HEK293 (cell line): ENCODE measurements at regions not wholly inside any gene's neighbourhood (a gene's known extent, or its start where the extent isn't known, plus 50 kb on each side); places are given as distances from the start of the nearest gene placed in this dataset.

ENCODE experiments used
- MEIS1 ChIP-seq: sonication (generic); formaldehyde crosslinking; IDR thresholded peaks from 2 replicates; pipeline ENCODE4 v1.8.1; 2022; ENCODE audit warnings: missing genetic modification reagents, mild to moderate bottlenecking, borderline replicate concordance
- SALL2 ChIP-seq: fragments of 450-650 bp; formaldehyde crosslinking; IDR thresholded peaks from 2 replicates; pipeline ENCODE4 v1.5.0; 2017; ENCODE audit warnings: missing biosample characterization, mild to moderate bottlenecking, missing genetic modification characterization, borderline replicate concordance
- ZNF133 ChIP-seq: fragments of 450-650 bp; formaldehyde crosslinking; IDR thresholded peaks from 2 replicates; pipeline ENCODE4 v1.5.1; 2016; ENCODE audit warnings: missing biosample characterization, missing genetic modification characterization
- ZNF274 ChIP-seq, 2 experiments: fragments of 200-500 bp in 1 of 2; fragments of 450-650 bp in 1 of 2; sonication (Bioruptor generic) in 1 of 2; formaldehyde crosslinking in 1 of 2; IDR thresholded peaks; 2 replicates each; pipeline versions ENCODE4 v1.5.1 to v1.6.1; 2014 to 2016; ENCODE audit warnings: borderline replicate concordance in 1 of 2, inconsistent platforms in 1 of 2, low read length in 1 of 2, missing biosample characterization in 1 of 2, missing genetic modification characterization in 1 of 2
- ZNF391 ChIP-seq: fragments of 450-650 bp; formaldehyde crosslinking; IDR thresholded peaks from 2 replicates; pipeline ENCODE4 v1.5.1; 2016; ENCODE audit warnings: low read depth, missing biosample characterization, missing genetic modification characterization, borderline replicate concordance
- TF ChIP-seq, protein P1 (sequence below): fragments of 450-650 bp; formaldehyde crosslinking; IDR thresholded peaks from 2 replicates; pipeline ENCODE4 v1.5.1; 2016; ENCODE audit warnings: missing biosample characterization, missing genetic modification characterization
- TF ChIP-seq, protein P2 (sequence below): fragments of 450-650 bp; formaldehyde crosslinking; IDR thresholded peaks from 2 replicates; pipeline ENCODE4 v1.5.1; 2016; ENCODE audit warnings: missing biosample characterization, missing genetic modification characterization
- TF ChIP-seq, protein P3 (sequence below): fragments of 450-650 bp; formaldehyde crosslinking; IDR thresholded peaks from 2 replicates; pipeline ENCODE4 v1.5.1; 2016; ENCODE audit warnings: missing biosample characterization, missing genetic modification characterization
- TF ChIP-seq, protein P4 (sequence below): fragments of 450-650 bp; formaldehyde crosslinking; IDR thresholded peaks from 2 replicates; pipeline ENCODE4 v1.5.1; 2016; ENCODE audit warnings: missing biosample characterization, missing genetic modification characterization

DNA sequence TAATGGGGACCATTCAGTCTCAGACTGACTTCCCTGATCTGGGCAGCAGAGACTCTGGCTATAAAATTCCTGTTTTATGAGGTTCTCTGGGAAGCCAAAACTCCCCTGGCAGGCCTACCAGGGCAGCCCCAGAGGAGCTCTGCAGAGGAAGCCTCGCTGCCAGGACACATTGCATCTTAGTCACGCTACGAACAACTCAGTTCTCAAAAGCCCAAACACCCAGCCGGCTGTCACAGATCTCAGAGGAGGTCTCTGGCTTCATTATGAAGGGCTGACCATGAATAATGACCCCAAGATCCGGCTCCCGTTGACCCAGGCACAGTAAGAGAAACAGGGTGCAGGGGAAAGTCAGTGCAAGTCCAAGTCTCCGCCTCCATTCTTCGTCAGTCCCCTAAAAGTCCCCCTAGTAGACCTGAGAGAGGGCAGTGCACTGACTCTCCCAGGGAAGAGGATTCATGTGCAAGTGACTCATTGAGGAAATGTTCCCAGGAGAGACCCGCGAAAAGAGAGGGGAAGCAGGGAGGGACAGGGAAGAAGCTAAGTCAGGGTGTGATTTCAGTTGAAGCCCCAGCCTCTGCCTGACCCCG lies 212.3 kb downstream of the CYP26B1 start:
- TF ChIP-seq ZNF274 (IDR thresholded peaks at IDR 0.05; ENCODE audit: low read length) (no peak), ZNF274 (tag by site-specific recombination; IDR thresholded peaks at IDR 0.05; ENCODE audit: borderline replicate concordance) (no peak), MEIS1 (no peak), SALL2 (tag by site-specific recombination) (no peak), ZNF391 (tag by site-specific recombination) (no peak), ZNF133 (tag by site-specific recombination) (no peak)
- TF ChIP-seq, protein P1, sequence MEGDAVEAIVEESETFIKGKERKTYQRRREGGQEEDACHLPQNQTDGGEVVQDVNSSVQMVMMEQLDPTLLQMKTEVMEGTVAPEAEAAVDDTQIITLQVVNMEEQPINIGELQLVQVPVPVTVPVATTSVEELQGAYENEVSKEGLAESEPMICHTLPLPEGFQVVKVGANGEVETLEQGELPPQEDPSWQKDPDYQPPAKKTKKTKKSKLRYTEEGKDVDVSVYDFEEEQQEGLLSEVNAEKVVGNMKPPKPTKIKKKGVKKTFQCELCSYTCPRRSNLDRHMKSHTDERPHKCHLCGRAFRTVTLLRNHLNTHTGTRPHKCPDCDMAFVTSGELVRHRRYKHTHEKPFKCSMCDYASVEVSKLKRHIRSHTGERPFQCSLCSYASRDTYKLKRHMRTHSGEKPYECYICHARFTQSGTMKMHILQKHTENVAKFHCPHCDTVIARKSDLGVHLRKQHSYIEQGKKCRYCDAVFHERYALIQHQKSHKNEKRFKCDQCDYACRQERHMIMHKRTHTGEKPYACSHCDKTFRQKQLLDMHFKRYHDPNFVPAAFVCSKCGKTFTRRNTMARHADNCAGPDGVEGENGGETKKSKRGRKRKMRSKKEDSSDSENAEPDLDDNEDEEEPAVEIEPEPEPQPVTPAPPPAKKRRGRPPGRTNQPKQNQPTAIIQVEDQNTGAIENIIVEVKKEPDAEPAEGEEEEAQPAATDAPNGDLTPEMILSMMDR (tag by site-specific recombination): no peak
- TF ChIP-seq, protein P2, sequence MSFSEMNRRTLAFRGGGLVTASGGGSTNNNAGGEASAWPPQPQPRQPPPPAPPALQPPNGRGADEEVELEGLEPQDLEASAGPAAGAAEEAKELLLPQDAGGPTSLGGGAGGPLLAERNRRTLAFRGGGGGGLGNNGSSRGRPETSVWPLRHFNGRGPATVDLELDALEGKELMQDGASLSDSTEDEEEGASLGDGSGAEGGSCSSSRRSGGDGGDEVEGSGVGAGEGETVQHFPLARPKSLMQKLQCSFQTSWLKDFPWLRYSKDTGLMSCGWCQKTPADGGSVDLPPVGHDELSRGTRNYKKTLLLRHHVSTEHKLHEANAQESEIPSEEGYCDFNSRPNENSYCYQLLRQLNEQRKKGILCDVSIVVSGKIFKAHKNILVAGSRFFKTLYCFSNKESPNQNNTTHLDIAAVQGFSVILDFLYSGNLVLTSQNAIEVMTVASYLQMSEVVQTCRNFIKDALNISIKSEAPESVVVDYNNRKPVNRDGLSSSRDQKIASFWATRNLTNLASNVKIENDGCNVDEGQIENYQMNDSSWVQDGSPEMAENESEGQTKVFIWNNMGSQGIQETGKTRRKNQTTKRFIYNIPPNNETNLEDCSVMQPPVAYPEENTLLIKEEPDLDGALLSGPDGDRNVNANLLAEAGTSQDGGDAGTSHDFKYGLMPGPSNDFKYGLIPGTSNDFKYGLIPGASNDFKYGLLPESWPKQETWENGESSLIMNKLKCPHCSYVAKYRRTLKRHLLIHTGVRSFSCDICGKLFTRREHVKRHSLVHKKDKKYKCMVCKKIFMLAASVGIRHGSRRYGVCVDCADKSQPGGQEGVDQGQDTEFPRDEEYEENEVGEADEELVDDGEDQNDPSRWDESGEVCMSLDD (tag by site-specific recombination): no peak
- TF ChIP-seq, protein P3, sequence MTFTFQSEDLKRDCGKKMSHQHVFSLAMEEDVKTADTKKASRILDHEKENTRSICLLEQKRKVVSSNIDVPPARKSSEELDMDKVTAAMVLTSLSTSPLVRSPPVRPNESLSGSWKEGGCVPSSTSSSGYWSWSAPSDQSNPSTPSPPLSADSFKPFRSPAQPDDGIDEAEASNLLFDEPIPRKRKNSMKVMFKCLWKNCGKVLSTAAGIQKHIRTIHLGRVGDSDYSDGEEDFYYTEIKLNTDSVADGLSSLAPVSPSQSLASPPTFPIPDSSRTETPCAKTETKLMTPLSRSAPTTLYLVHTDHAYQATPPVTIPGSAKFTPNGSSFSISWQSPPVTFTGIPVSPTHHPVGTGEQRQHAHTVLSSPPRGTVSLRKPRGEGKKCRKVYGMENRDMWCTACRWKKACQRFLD: no peak
- TF ChIP-seq, protein P4, sequence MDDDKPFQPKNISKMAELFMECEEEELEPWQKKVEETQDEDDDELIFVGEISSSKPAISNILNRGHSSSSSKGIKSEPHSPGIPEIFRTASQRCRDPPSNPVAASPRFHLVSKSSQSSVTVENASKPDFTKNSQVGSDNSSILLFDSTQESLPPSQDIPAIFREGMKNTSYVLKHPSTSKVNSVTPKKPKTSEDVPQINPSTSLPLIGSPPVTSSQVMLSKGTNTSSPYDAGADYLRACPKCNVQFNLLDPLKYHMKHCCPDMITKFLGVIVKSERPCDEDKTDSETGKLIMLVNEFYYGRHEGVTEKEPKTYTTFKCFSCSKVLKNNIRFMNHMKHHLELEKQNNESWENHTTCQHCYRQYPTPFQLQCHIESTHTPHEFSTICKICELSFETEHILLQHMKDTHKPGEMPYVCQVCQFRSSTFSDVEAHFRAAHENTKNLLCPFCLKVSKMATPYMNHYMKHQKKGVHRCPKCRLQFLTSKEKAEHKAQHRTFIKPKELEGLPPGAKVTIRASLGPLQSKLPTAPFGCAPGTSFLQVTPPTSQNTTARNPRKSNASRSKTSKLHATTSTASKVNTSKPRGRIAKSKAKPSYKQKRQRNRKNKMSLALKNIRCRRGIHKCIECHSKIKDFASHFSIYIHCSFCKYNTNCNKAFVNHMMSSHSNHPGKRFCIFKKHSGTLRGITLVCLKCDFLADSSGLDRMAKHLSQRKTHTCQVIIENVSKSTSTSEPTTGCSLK: no peak
